Loucy (cell line): ENCODE measurements at regions not wholly inside any gene's neighbourhood (a gene's known extent, or its start where the extent isn't known, plus 50 kb on each side); places are given as distances from the start of the nearest gene placed in this dataset.

Source experiments
- EZH2phosphoT487 ChIP-seq: fragments of 200-600 bp; IDR thresholded peaks from 2 replicates; pipeline ENCODE4 v1.6.1; 2018; ENCODE audit warnings: antibody characterized with exemption, mild to moderate bottlenecking, moderate library complexity, borderline replicate concordance
- TF ChIP-seq, protein P1 (sequence below): fragments of 200-600 bp; sonication (generic); conservative IDR thresholded peaks from 2 replicates; pipeline ENCODE4 v1.5.1; 2014; ENCODE audit warnings: mild to moderate bottlenecking, antibody characterized with exemption, low read length

DNA sequence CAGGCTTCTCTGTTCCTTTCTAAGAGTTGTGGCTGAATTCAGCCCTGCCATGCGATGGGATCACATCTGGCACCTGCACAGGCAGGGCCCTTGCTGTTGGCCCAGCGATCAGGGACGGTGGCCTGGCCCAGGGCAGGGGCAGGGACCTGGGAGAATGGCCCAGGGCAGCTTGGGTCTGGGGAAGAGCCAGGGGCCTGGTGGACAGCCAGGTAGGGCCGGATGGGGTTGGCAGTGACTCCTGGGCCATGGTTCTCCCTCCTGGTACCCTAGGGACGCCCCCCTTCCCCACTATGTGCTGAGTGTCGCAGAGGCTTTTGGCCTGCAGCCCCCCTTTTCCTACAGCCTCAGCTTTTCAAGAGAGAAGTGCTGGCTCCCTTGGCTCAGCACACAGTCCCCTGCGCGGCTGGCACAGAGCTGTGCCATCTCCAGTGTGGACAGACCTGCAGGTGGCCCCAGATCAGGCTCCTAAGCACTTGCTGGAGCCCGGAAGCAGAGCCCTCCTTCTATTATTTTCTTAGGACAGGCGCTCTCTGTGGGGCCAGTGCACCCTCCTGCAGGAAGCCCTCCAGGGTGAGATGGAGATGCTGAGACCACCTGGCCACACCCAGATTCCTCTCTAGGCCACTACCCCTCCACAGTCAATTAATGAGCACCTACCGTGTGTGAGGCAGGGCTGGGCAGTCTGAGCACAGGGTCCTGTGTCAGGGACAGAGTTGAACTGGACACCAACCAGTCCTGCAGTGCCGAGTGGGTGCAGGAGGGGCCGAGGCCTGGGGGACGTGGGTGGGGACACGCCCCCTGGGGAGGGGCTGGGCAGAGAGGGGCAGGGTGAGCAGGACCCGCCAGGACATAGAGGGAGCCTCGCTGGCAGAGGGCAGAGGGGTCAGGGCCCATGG, 267.6 kb downstream of the ADGRD1 start:
- TF ChIP-seq, protein P1, sequence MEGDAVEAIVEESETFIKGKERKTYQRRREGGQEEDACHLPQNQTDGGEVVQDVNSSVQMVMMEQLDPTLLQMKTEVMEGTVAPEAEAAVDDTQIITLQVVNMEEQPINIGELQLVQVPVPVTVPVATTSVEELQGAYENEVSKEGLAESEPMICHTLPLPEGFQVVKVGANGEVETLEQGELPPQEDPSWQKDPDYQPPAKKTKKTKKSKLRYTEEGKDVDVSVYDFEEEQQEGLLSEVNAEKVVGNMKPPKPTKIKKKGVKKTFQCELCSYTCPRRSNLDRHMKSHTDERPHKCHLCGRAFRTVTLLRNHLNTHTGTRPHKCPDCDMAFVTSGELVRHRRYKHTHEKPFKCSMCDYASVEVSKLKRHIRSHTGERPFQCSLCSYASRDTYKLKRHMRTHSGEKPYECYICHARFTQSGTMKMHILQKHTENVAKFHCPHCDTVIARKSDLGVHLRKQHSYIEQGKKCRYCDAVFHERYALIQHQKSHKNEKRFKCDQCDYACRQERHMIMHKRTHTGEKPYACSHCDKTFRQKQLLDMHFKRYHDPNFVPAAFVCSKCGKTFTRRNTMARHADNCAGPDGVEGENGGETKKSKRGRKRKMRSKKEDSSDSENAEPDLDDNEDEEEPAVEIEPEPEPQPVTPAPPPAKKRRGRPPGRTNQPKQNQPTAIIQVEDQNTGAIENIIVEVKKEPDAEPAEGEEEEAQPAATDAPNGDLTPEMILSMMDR = no peak
- TF ChIP-seq EZH2phosphoT487 = no peak
